A549 (cell line): ENCODE measurements at regions not wholly inside any gene's neighbourhood (a gene's known extent, or its start where the extent isn't known, plus 50 kb on each side); places are given as distances from the start of the nearest gene placed in this dataset.

Source experiments
- ATAC-seq, 2 experiments: fragments of 200-7000 bp in 1 of 2; fragments of >200 bp in 1 of 2; cut with Nextera tagmentation in 1 of 2; cut with Tn5 transposase in 1 of 2; 3 replicates each; pipeline versions ENCODE4 v1.8.0 to v1.9.1; 2018 to 2020; ENCODE audit warnings: mild to moderate bottlenecking in 1 of 2, moderate library complexity in 1 of 2
- CTCF ChIA-PET: fragments of 300-600 bp; sonication (Branson Sonifier 250); formaldehyde crosslinking; extraction: SDS; loops from one replicate; lab custom pipeline; 2021; ENCODE audit warnings: antibody characterized with exemption, inconsistent platforms; lab: Yijun Ruan, JAX
- POLR2A ChIA-PET: fragments of 350-600 bp; formaldehyde crosslinking; extraction: SDS; loops from one replicate; lab custom pipeline; 2021; ENCODE audit warnings: antibody characterized with exemption, inconsistent platforms; lab: Yijun Ruan, JAX
- DNase-seq, 2 experiments: peaks; one replicate each; pipeline versions ENCODE4 v3.0.0 to v3.0.0-alpha.2; 2011 to 2016; ENCODE audit warnings: low read depth in 1 of 2, low spot score in 1 of 2
- FAIRE-seq: peaks from 2 replicates; lab custom pipeline; 2011; peaks lifted over from hg19 to GRCh38; lab: Jason Lieb, UNC
- H3K27ac ChIP-seq, 2 experiments: fragments of >200 bp; sonication (Bioruptor Twin); formaldehyde crosslinking; 3 replicates each; pipeline ENCODE4 v1.5.1; 2016 to 2017
- H3K4me1 ChIP-seq: fragments of >200 bp; sonication (Bioruptor Twin); formaldehyde crosslinking; 3 replicates; pipeline ENCODE4 v1.6.1; 2016
- H3K4me2 ChIP-seq: fragments of >200 bp; sonication (Bioruptor Twin); formaldehyde crosslinking; 3 replicates; pipeline ENCODE4 v1.6.1; 2016
- H3K4me3 ChIP-seq: fragments of >200 bp; sonication (Bioruptor Twin); formaldehyde crosslinking; 3 replicates; pipeline ENCODE4 v1.5.1; 2016
- H3K9me3 ChIP-seq: fragments of >200 bp; sonication (Bioruptor Twin); formaldehyde crosslinking; 3 replicates; pipeline ENCODE4 v1.6.1; 2016
- BHLHE40 ChIP-seq: IDR thresholded peaks from 2 replicates; pipeline ENCODE4 v1.6.1; 2012; ENCODE audit warnings: low read depth, low read length, inconsistent platforms
- CBX8 ChIP-seq: fragments of 200-600 bp; sonication (generic); IDR thresholded peaks from 2 replicates; pipeline ENCODE4 v1.6.1; 2016
- CEBPB ChIP-seq, 2 experiments: fragments of >200 bp in 1 of 2; sonication (Bioruptor Twin) in 1 of 2; formaldehyde crosslinking in 1 of 2; IDR thresholded peaks; 2 replicates each; pipeline ENCODE4 v1.6.1; 2012 to 2016
- CHD2 ChIP-seq: fragments of 150-350 bp; IDR thresholded peaks from 2 replicates; pipeline ENCODE4 v1.6.1; 2014; ENCODE audit warnings: low read length; ENCODE audit not compliant: partially characterized antibody
- CTCF ChIP-seq: fragments of >200 bp; sonication (Bioruptor Twin); formaldehyde crosslinking; IDR thresholded peaks from 3 replicates; pipeline ENCODE4 v1.5.1; 2016
- EHF ChIP-seq: fragments of 250-450 bp; sonication (Bioruptor Pico); IDR thresholded peaks from 2 replicates; pipeline ENCODE4 v1.5.0; 2020; ENCODE audit warnings: mild to moderate bottlenecking
- FOSL2 ChIP-seq, 2 experiments: fragments of 450-650 bp in 1 of 2; fragments of >200 bp in 1 of 2; sonication (Bioruptor Twin) in 1 of 2; formaldehyde crosslinking; IDR thresholded peaks; 2 replicates each; pipeline versions ENCODE4 v1.5.0 to v1.6.1; 2016 to 2020; ENCODE audit warnings: mild to moderate bottlenecking in 1 of 2, moderate library complexity in 1 of 2
- FOXS1 ChIP-seq: fragments of 250-450 bp; sonication (Bioruptor Pico); IDR thresholded peaks from 2 replicates; pipeline ENCODE4 v1.5.0; 2020; ENCODE audit warnings: mild to moderate bottlenecking, moderate library complexity
- GATA3 ChIP-seq: IDR thresholded peaks from 2 replicates; pipeline ENCODE4 v1.6.1; 2012; ENCODE audit warnings: borderline replicate concordance
- HES2 ChIP-seq: fragments of >200 bp; sonication (Bioruptor Twin); formaldehyde crosslinking; IDR thresholded peaks from 2 replicates; pipeline ENCODE4 v1.6.1; 2016
- HEYL ChIP-seq: fragments of 250-450 bp; sonication (Bioruptor Pico); IDR thresholded peaks from 2 replicates; pipeline ENCODE4 v1.8.0; 2021; ENCODE audit warnings: mild to moderate bottlenecking, moderate library complexity
- HOXA7 ChIP-seq: fragments of 250-450 bp; sonication (Bioruptor Pico); IDR thresholded peaks from 2 replicates; pipeline ENCODE4 v1.5.0; 2020; ENCODE audit warnings: mild to moderate bottlenecking, moderate library complexity
- HOXB5 ChIP-seq: fragments of 250-450 bp; sonication (Bioruptor Pico); IDR thresholded peaks from 2 replicates; pipeline ENCODE4 v1.5.0; 2020; ENCODE audit warnings: mild to moderate bottlenecking, moderate library complexity
- MYC ChIP-seq: IDR thresholded peaks from 2 replicates; pipeline ENCODE4 v1.6.1; 2012; ENCODE audit warnings: mild to moderate bottlenecking, inconsistent platforms, low read length, improper control_type of control experiment, borderline replicate concordance
- POLR2A ChIP-seq: IDR thresholded peaks from 2 replicates; pipeline ENCODE4 v1.6.1; 2012; ENCODE audit warnings: mild to moderate bottlenecking, low read length
- RCOR1 ChIP-seq: fragments of 150-350 bp; IDR thresholded peaks from 2 replicates; pipeline ENCODE4 v1.6.1; 2014; ENCODE audit warnings: antibody characterized with exemption, low read length, low read depth
- SREBF2 ChIP-seq: fragments of 450-650 bp; IDR thresholded peaks from 2 replicates; pipeline ENCODE4 v1.6.1; 2014; ENCODE audit warnings: mild to moderate bottlenecking, moderate library complexity
- ZNF302 ChIP-seq: fragments of 250-450 bp; sonication (Bioruptor Pico); IDR thresholded peaks from 2 replicates; pipeline ENCODE4 v1.9.0; 2021; ENCODE audit warnings: inconsistent platforms, mild to moderate bottlenecking, moderate library complexity
- WGBS: methylation state at CpG from one replicate; pipeline ENCODE4 v1.1.6; 2017; ENCODE audit errors: missing lambda C conversion rate; 5-methylcytosine and 5-hydroxymethylcytosine counted together
- TF ChIP-seq, protein P1 (sequence below): fragments of 250-450 bp; sonication (Bioruptor Pico); IDR thresholded peaks from 2 replicates; pipeline ENCODE4 v1.5.0; 2021; ENCODE audit warnings: mild to moderate bottlenecking, moderate library complexity, borderline replicate concordance

DNA sequence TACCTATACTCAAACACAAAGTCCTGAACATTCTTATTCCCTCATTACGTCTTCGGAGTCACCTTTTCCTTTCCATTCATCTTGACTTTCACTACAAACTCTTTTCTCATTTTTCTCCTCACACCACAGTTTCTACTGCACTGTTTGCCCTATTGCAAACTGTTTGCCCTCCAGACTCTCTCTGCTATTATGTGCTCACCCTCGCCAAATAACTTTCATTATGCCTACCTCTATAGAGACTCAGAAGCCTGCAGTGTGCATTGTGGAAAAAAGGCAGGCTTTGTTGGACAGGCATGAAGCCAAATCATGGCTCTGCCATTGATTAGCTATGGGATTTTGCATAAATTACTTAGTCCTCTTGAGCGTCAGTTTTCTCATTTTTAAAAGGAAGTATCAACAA lies 246.6 kb upstream of the CCDC196 start:
- TF ChIP-seq GATA3 (no peak), MYC (no peak), POLR2A (no peak), FOXS1 (CRISPR knock-in tag) (no peak), SREBF2 (no peak), EHF (CRISPR knock-in tag) (no peak), CTCF (no peak), HES2 (no peak), CEBPB (IDR thresholded peaks at IDR 0.05) (no peak), BHLHE40 (no peak), HOXA7 (CRISPR knock-in tag) (no peak), RCOR1 (no peak), HEYL (no peak), CHD2 (no peak)
- TF ChIP-seq, protein P1, sequence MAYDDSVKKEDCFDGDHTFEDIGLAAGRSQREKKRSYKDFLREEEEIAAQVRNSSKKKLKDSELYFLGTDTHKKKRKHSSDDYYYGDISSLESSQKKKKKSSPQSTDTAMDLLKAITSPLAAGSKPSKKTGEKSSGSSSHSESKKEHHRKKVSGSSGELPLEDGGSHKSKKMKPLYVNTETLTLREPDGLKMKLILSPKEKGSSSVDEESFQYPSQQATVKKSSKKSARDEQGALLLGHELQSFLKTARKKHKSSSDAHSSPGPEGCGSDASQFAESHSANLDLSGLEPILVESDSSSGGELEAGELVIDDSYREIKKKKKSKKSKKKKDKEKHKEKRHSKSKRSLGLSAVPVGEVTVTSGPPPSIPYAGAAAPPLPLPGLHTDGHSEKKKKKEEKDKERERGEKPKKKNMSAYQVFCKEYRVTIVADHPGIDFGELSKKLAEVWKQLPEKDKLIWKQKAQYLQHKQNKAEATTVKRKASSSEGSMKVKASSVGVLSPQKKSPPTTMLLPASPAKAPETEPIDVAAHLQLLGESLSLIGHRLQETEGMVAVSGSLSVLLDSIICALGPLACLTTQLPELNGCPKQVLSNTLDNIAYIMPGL (CRISPR knock-in tag), result no peak
- TF ChIP-seq, all 56 proteins: peak for 0
- H3K4me1 ChIP-seq, result no peaks in the 10 kb centered on the region
- no peak overlapping the region for H3K4me2 ChIP-seq
- no peak for ATAC-seq
- DNase-seq, result no peak
- H3K27ac ChIP-seq, result no peak overlapping the region
- POLR2A ChIA-PET, result no interaction called here
- no peaks in the 10 kb centered on the region for H3K9me3 ChIP-seq
- whole genome bisulfite sequencing, result 3% methylated on average over 4 of the region's 4 CpGs
- no peak overlapping the region for H3K4me3 ChIP-seq
- no peak for FAIRE-seq
- CTCF ChIA-PET, result interaction anchor here (0.8 kb wide), 1 partner anchor 13 kb away, joined by 3 read pairs; no protein-coding TSS in a partner anchor

DNA sequence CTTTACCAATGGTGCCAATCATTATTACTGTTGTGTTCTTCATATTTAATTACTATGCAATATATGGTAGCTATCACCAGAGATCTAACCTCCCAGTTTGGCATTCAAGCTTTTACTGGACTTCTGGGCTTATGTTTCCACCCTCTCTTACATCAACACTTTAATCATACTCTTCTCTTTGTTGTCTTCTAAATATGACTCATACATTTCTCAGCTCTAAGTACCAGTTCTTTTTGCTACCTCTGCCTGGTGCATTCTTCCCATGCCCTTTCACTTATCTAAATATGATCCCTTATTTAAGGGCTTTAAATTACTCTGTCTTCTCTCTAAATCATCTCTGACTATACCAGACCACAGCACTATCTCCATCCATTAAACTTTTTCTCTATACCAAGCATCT lies 246.1 kb upstream of the CCDC196 start:
- FAIRE-seq (no peak), DNase-seq (no peak), ATAC-seq (no peak)
- POLR2A ChIA-PET, result no interaction called here
- Histone ChIP-seq H3K4me2 (no peak overlapping the region), H3K4me1 (no peaks in the 10 kb centered on the region), H3K4me3 (no peak overlapping the region), H3K9me3 (no peaks in the 10 kb centered on the region), H3K27ac (no peak overlapping the region)
- TF ChIP-seq FOSL2 (IDR thresholded peaks at IDR 0.05) (no peak), FOSL2 (CRISPR knock-in tag; IDR thresholded peaks at IDR 0.05) (0 out of 2 replicates have a peak, but pooled peaks have one; percentile 6), HOXB5 (CRISPR knock-in tag) (no peak)
- CTCF ChIA-PET, result no interaction called here

DNA sequence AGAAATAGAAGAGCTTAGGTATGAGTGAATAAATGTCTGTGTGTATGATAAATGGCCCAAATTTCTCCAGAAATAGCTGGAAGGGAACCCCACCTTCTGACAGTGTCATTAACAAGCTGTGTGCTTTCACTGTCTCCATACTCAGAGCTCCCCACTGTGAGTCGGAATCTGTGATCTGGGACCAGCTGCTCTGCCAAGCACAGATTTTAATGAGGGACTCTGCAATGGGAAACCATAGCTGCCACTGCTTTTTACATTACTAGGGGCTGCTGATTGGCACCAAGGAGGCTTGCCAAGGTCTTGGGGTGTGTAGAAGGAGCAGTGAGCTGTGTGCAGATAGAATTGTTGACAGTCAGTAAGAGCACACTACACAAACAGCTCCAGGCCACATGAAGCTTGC lies 244.2 kb upstream of the CCDC196 start:
- no peaks in the 10 kb centered on the region for H3K9me3 ChIP-seq
- CTCF ChIA-PET, result no interaction called here
- H3K27ac ChIP-seq, result no peak overlapping the region
- no peak for DNase-seq
- TF ChIP-seq CBX8 (no peak), SREBF2 (no peak), ZNF302 (CRISPR knock-in tag) (no peak), HEYL (no peak), GATA3 (no peak)
- TF ChIP-seq, all 56 proteins: peak for 0
- POLR2A ChIA-PET, result no interaction called here
- no peaks in the 10 kb centered on the region for H3K4me1 ChIP-seq
- WGBS, result 0% methylated on average over 1 of the region's 1 CpG
- ATAC-seq (no peak), FAIRE-seq (no peak)
- no peak overlapping the region for H3K4me3 ChIP-seq
- no peak overlapping the region for H3K4me2 ChIP-seq
